C4-2B (cell line): ENCODE measurements at regions not wholly inside any gene's neighbourhood (a gene's known extent, or its start where the extent isn't known, plus 50 kb on each side); places are given as distances from the start of the nearest gene placed in this dataset.

Experiments used
- ZFX ChIP-seq: fragments of 450-650 bp; IDR thresholded peaks from 2 replicates; pipeline ENCODE4 v1.6.1; 2017
- TF ChIP-seq, protein P1 (sequence below): fragments of 450-650 bp; conservative IDR thresholded peaks from 2 replicates; pipeline ENCODE4 v1.5.1; 2017; ENCODE audit warnings: mild to moderate bottlenecking

DNA sequence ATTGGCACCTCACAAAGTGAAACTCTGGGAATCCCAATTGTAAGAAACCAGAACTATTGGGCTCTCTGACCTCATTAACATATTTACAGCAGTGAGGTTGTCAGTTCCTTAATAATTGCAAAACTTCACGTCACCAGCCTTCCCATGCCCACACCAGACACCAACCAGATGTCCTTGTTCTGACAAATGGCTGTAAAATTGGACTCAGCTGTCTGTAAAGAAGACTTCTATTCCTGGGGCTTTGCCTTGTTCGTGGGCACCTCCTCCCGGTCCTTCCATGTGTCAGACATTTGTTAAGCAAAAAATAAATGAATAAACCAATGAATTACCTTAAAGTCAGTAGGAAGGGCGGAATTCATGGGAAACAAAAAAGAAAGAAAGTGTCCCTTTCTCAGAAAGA is 284.3 kb upstream of the CDH11 start:
- TF ChIP-seq, protein P1, sequence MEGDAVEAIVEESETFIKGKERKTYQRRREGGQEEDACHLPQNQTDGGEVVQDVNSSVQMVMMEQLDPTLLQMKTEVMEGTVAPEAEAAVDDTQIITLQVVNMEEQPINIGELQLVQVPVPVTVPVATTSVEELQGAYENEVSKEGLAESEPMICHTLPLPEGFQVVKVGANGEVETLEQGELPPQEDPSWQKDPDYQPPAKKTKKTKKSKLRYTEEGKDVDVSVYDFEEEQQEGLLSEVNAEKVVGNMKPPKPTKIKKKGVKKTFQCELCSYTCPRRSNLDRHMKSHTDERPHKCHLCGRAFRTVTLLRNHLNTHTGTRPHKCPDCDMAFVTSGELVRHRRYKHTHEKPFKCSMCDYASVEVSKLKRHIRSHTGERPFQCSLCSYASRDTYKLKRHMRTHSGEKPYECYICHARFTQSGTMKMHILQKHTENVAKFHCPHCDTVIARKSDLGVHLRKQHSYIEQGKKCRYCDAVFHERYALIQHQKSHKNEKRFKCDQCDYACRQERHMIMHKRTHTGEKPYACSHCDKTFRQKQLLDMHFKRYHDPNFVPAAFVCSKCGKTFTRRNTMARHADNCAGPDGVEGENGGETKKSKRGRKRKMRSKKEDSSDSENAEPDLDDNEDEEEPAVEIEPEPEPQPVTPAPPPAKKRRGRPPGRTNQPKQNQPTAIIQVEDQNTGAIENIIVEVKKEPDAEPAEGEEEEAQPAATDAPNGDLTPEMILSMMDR, result no peak
- no peak for TF ChIP-seq ZFX
